Fibroblast of mammary gland (primary cell): ENCODE measurements at regions not wholly inside any gene's neighbourhood (a gene's known extent, or its start where the extent isn't known, plus 50 kb on each side); places are given as distances from the start of the nearest gene placed in this dataset.
"Not testable (repeated sequence)": the region's sequence is repeated elsewhere in the genome, so short reads cannot be mapped to it uniquely, and the experiment has no call there.

Experiments used
- DNase-seq: peaks from one replicate; pipeline ENCODE4 v3.0.0-alpha.2; 2010; ENCODE audit warnings: low read depth
- H3K4me3 ChIP-seq: 2 replicates; pipeline ENCODE4 v1.5.1; 2011; ENCODE audit warnings: low read depth, mild to moderate bottlenecking, low read length, moderate library complexity; ENCODE audit not compliant: control insufficient read depth
- TF ChIP-seq, protein P1 (sequence below): conservative IDR thresholded peaks from 2 replicates; pipeline ENCODE4 v1.5.1; 2011; ENCODE audit warnings: low read depth, low read length, inconsistent platforms; ENCODE audit not compliant: control insufficient read depth, insufficient read depth

GRCh38 chr14:77991128-77991772 lies 178.9 kb upstream of the NRXN3 start:
- TF ChIP-seq, protein P1, sequence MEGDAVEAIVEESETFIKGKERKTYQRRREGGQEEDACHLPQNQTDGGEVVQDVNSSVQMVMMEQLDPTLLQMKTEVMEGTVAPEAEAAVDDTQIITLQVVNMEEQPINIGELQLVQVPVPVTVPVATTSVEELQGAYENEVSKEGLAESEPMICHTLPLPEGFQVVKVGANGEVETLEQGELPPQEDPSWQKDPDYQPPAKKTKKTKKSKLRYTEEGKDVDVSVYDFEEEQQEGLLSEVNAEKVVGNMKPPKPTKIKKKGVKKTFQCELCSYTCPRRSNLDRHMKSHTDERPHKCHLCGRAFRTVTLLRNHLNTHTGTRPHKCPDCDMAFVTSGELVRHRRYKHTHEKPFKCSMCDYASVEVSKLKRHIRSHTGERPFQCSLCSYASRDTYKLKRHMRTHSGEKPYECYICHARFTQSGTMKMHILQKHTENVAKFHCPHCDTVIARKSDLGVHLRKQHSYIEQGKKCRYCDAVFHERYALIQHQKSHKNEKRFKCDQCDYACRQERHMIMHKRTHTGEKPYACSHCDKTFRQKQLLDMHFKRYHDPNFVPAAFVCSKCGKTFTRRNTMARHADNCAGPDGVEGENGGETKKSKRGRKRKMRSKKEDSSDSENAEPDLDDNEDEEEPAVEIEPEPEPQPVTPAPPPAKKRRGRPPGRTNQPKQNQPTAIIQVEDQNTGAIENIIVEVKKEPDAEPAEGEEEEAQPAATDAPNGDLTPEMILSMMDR, result peak; percentile 13
- no peak overlapping the region for H3K4me3 ChIP-seq
- DNase-seq, result no peak

DNA sequence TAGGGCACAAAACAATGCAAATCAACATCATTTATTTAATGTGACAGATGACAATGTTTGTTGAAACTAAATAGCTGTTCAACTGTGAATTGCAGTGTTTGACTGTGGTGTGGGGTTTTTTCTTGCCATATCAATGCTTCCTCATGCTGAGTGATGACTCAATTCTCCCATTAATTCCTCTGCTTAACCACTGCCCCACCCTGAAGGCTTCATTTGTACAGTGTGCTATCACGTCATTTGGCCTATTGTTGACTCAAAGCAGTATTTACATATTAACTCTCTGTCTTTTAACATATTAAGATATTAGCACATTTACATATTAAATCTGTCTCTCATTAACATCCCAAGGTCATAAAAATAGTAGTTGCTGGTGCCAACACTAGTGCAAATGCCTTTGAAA lies 164.8 kb upstream of the NRXN3 start:
- peak; percentile 77 for DNase-seq
- TF ChIP-seq, protein P1, result no peak

GRCh38 chr14:78007160-78007559 lies 163.0 kb upstream of the NRXN3 start:
- no peak overlapping the region for H3K4me3 ChIP-seq
- TF ChIP-seq, protein P1, result no peak
- no peak for DNase-seq

More for the DNA sequence above, 164.8 kb upstream of the NRXN3 start:
- H3K4me3 ChIP-seq, result no peak overlapping the region

- DNase-seq, result peak; percentile 81
- H3K4me3 ChIP-seq, result no peak overlapping the region
- TF ChIP-seq, protein P1, result no peak
Measured at GRCh38 chr14:78010688-78011087, 159.5 kb upstream of the NRXN3 start.

- not testable (repeated sequence) for H3K4me3 ChIP-seq, DNase-seq
Measured at GRCh38 chr14:78013911-78014310, 156.3 kb upstream of the NRXN3 start.

GRCh38 chr14:78016532-78016931 lies 153.6 kb upstream of the NRXN3 start:
- no peak overlapping the region for H3K4me3 ChIP-seq
- no peak for DNase-seq
- TF ChIP-seq, protein P1, result no peak

GRCh38 chr14:78018283-78018682 lies 151.9 kb upstream of the NRXN3 start:
- TF ChIP-seq, protein P1, result no peak
- H3K4me3 ChIP-seq, result no peak overlapping the region
- no peak for DNase-seq
